IMR-90 (cell line): ENCODE measurements at regions not wholly inside any gene's neighbourhood (a gene's known extent, or its start where the extent isn't known, plus 50 kb on each side); places are given as distances from the start of the nearest gene placed in this dataset.

Experiments
- ATAC-seq: fragments of 200-7000 bp; cut with Tn5 transposase; 2 replicates; pipeline ENCODE4 v1.9.1; 2020; ENCODE audit warnings: low read depth, mild to moderate bottlenecking, moderate library complexity
- BruUV-seq: library from RNA; stranded (reverse); fragments of 400-500 nt; replicated peaks from 2 replicates; lab custom pipeline; 2021; lab: Mats Ljungman, UMichigan
- CTCF ChIA-PET: fragments of 300-600 bp; formaldehyde crosslinking; extraction: SDS; loops from one replicate; lab custom pipeline; 2021; ENCODE audit warnings: antibody characterized with exemption; lab: Yijun Ruan, JAX
- POLR2A ChIA-PET: fragments of 300-600 bp; sonication (Branson Sonifier 250); formaldehyde crosslinking; loops from one replicate; lab custom pipeline; 2022; ENCODE audit warnings: antibody characterized with exemption; ENCODE audit not compliant: unreplicated experiment; lab: Charles Lee
- DNase-seq: peaks from one replicate; pipeline ENCODE4 v3.0.0; 2013
- H2AFZ ChIP-seq: replicated peaks from 2 replicates; pipeline ENCODE3; 2013; ENCODE audit warnings: low read length, mild to moderate bottlenecking; ENCODE audit not compliant: poor library complexity
- H2AK5ac ChIP-seq: 2 replicates; pipeline ENCODE4 v1.6.1; 2013; ENCODE audit warnings: low read depth, low read length, inconsistent platforms
- H2AK9ac ChIP-seq: replicated peaks from 2 replicates; pipeline ENCODE3; 2013; ENCODE audit warnings: mild to moderate bottlenecking, low read depth, low read length, moderate library complexity; ENCODE audit not compliant: poor library complexity
- H2BK120ac ChIP-seq: 2 replicates; pipeline ENCODE4 v1.6.1; 2013; ENCODE audit warnings: low read depth, low read length, inconsistent platforms
- H2BK15ac ChIP-seq: 3 replicates; pipeline ENCODE4 v1.6.1; 2013; ENCODE audit warnings: low read depth, low read length, inconsistent platforms
- H2BK20ac ChIP-seq: 2 replicates; pipeline ENCODE4 v1.6.1; 2013; ENCODE audit warnings: low read depth, mild to moderate bottlenecking, inconsistent platforms, low read length, moderate library complexity
- H2BK5ac ChIP-seq: 2 replicates; pipeline ENCODE4 v1.6.1; 2013; ENCODE audit warnings: mild to moderate bottlenecking, low read depth, low read length, inconsistent platforms; ENCODE audit not compliant: poor library complexity, severe bottlenecking
- H3K14ac ChIP-seq: replicated peaks from 2 replicates; pipeline ENCODE4 v1.6.1; 2013; ENCODE audit warnings: low read depth, low read length, inconsistent platforms
- H3K18ac ChIP-seq: 2 replicates; pipeline ENCODE4 v1.6.1; 2013; ENCODE audit warnings: low read depth, low read length, control low read depth
- H3K23ac ChIP-seq: 2 replicates; pipeline ENCODE4 v1.6.1; 2013; ENCODE audit warnings: low read depth, low read length, inconsistent platforms
- H3K27ac ChIP-seq: 2 replicates; pipeline ENCODE4 v1.5.1; 2013; ENCODE audit warnings: mild to moderate bottlenecking, control low read depth, low read length; ENCODE audit not compliant: insufficient read depth
- H3K27me3 ChIP-seq: 2 replicates; pipeline ENCODE4 v1.6.1; 2013; ENCODE audit warnings: low read length; ENCODE audit not compliant: control insufficient read depth, insufficient read depth
- H3K36me3 ChIP-seq: 2 replicates; pipeline ENCODE4 v1.6.1; 2013; ENCODE audit warnings: low read length, mixed read lengths; ENCODE audit not compliant: control insufficient read depth, insufficient read depth
- H3K4ac ChIP-seq: 2 replicates; pipeline ENCODE4 v1.6.1; 2013; ENCODE audit warnings: low read depth, low read length, inconsistent platforms
- H3K4me1 ChIP-seq: 2 replicates; pipeline ENCODE4 v1.6.1; 2013; ENCODE audit warnings: low read length, mixed read lengths; ENCODE audit not compliant: control insufficient read depth, insufficient read depth
- H3K4me2 ChIP-seq: 2 replicates; pipeline ENCODE4 v1.6.1; 2013; ENCODE audit warnings: low read depth, mild to moderate bottlenecking, control low read depth, low read length, moderate library complexity
- H3K4me3 ChIP-seq: 2 replicates; pipeline ENCODE4 v1.5.1; 2013; ENCODE audit warnings: low read depth, mild to moderate bottlenecking, control low read depth, low read length, moderate library complexity; ENCODE audit not compliant: insufficient read depth
- H3K56ac ChIP-seq: 2 replicates; pipeline ENCODE4 v1.6.1; 2013; ENCODE audit warnings: low read length, inconsistent platforms; ENCODE audit not compliant: insufficient read depth; ENCODE audit errors: extremely low read depth
- H3K79me1 ChIP-seq, 2 experiments: 2 replicates each; pipeline ENCODE4 v1.6.1; 2013; ENCODE audit warnings: low read length in 2 of 2, inconsistent platforms in 1 of 2, low read depth in 1 of 2
- H3K9ac ChIP-seq: 2 replicates; pipeline ENCODE4 v1.6.1; 2013; ENCODE audit warnings: low read depth, low read length, control low read depth
- H3K9me1 ChIP-seq: 2 replicates; pipeline ENCODE4 v1.6.1; 2013; ENCODE audit warnings: low read length, inconsistent platforms; ENCODE audit not compliant: insufficient read depth
- H3K9me3 ChIP-seq: 2 replicates; pipeline ENCODE4 v1.6.1; 2013; ENCODE audit warnings: low read length; ENCODE audit not compliant: control insufficient read depth, insufficient read depth
- H4K20me1 ChIP-seq: 2 replicates; pipeline ENCODE4 v1.6.1; 2013; ENCODE audit warnings: low read length, inconsistent platforms; ENCODE audit not compliant: insufficient read depth
- H4K5ac ChIP-seq: 2 replicates; pipeline ENCODE4 v1.6.1; 2013; ENCODE audit warnings: mild to moderate bottlenecking, low read depth, low read length, control low read depth
- H4K8ac ChIP-seq, 2 experiments: 2 replicates each; pipeline ENCODE4 v1.6.1; 2013; ENCODE audit warnings: low read depth in 2 of 2, low read length in 2 of 2, control low read depth in 1 of 2, inconsistent platforms in 1 of 2
- H4K91ac ChIP-seq: 2 replicates; pipeline ENCODE4 v1.6.1; 2013; ENCODE audit warnings: low read depth, low read length, inconsistent platforms; ENCODE audit not compliant: insufficient read depth
- BHLHE40 ChIP-seq: fragments of 150-350 bp; IDR thresholded peaks from 2 replicates; pipeline ENCODE4 v1.6.1; 2016; ENCODE audit warnings: mild to moderate bottlenecking, low read depth, low read length
- CEBPB ChIP-seq: IDR thresholded peaks from 2 replicates; pipeline ENCODE4 v1.6.1; 2012; ENCODE audit warnings: low read depth, low read length, improper control_type of control experiment
- CHD1 ChIP-seq: IDR thresholded peaks from 2 replicates; pipeline ENCODE4 v1.6.1; 2012; ENCODE audit warnings: low read depth, low read length, improper control_type of control experiment
- CTCF ChIP-seq: conservative IDR thresholded peaks from 2 replicates; pipeline ENCODE4 v1.5.1; 2012; ENCODE audit warnings: mild to moderate bottlenecking, low read depth, low read length, improper control_type of control experiment
- FOS ChIP-seq: fragments of 150-350 bp; IDR thresholded peaks from 2 replicates; pipeline ENCODE4 v1.6.1; 2016; ENCODE audit warnings: low read depth, low read length
- MAFK ChIP-seq: IDR thresholded peaks from 2 replicates; pipeline ENCODE4 v1.6.1; 2012; ENCODE audit warnings: low read depth, low read length, improper control_type of control experiment
- MAZ ChIP-seq: IDR thresholded peaks from 2 replicates; pipeline ENCODE4 v1.6.1; 2012; ENCODE audit warnings: low read depth, mild to moderate bottlenecking, low read length, improper control_type of control experiment, moderate library complexity, borderline replicate concordance
- MXI1 ChIP-seq: IDR thresholded peaks from 2 replicates; pipeline ENCODE4 v1.6.1; 2012; ENCODE audit warnings: low read depth, mild to moderate bottlenecking, low read length, moderate library complexity, borderline replicate concordance
- NFE2L2 ChIP-seq: fragments of 150-350 bp; IDR thresholded peaks from 2 replicates; pipeline ENCODE4 v1.6.1; 2016; ENCODE audit warnings: low read depth, mild to moderate bottlenecking, low read length
- POLR2A ChIP-seq: IDR thresholded peaks from 2 replicates; pipeline ENCODE4 v1.6.1; 2012; ENCODE audit warnings: mild to moderate bottlenecking, low read depth, low read length
- RAD21 ChIP-seq: IDR thresholded peaks from 2 replicates; pipeline ENCODE4 v1.6.1; 2012; ENCODE audit warnings: low read length, improper control_type of control experiment
- RCOR1 ChIP-seq: IDR thresholded peaks from 2 replicates; pipeline ENCODE4 v1.6.1; 2012; ENCODE audit warnings: mild to moderate bottlenecking, low read length, improper control_type of control experiment; ENCODE audit not compliant: insufficient replicate concordance
- RFX5 ChIP-seq: IDR thresholded peaks from 2 replicates; pipeline ENCODE4 v1.8.0; 2012; ENCODE audit warnings: low read depth, mild to moderate bottlenecking, low read length, moderate library complexity
- SMC3 ChIP-seq: fragments of 150-350 bp; IDR thresholded peaks from 2 replicates; pipeline ENCODE4 v1.6.1; 2016; ENCODE audit warnings: low read depth, mild to moderate bottlenecking, antibody characterized with exemption, low read length, moderate library complexity
- USF2 ChIP-seq: fragments of 150-350 bp; IDR thresholded peaks from 2 replicates; pipeline ENCODE4 v1.6.1; 2017; ENCODE audit warnings: mild to moderate bottlenecking, antibody characterized with exemption, low read length, low read depth
- WGBS, 2 experiments: methylation state at CpG; one replicate each; pipeline versions ENCODE4 v1.1.5 to v1.1.7; 2013; ENCODE audit warnings: missing lambda C conversion rate in 2 of 2; ENCODE audit not compliant: insufficient read length in 1 of 2; ENCODE audit errors: extremely low coverage in 2 of 2; 5-methylcytosine and 5-hydroxymethylcytosine counted together
- dilution Hi-C: fragments of 300-500 bp; cut with HindIII; formaldehyde crosslinking; loops from one replicate; pipeline ENCODE4 v1.14.3; 2018; ENCODE audit warnings: low sequenced_read_pairs; ENCODE audit not compliant: unreplicated experiment
- in situ Hi-C: fragments of 300-500 bp; cut with MboI; formaldehyde crosslinking; loops from 3 replicates; pipeline ENCODE4 v1.14.3; 2019; ENCODE audit warnings: low sequenced_read_pairs, inconsistent platforms, mixed read lengths
- intact Hi-C: fragments of 100-400 bp; cut with micrococcal nuclease; formaldehyde crosslinking; loops from 2 replicates; pipeline ENCODE4 v1.10.0; 2022
- TF ChIP-seq, protein P1 (sequence below): fragments of 150-350 bp; IDR thresholded peaks from 2 replicates; pipeline ENCODE4 v1.6.1; 2016; ENCODE audit warnings: low read depth, mild to moderate bottlenecking, low read length, moderate library complexity, borderline replicate concordance

DNA sequence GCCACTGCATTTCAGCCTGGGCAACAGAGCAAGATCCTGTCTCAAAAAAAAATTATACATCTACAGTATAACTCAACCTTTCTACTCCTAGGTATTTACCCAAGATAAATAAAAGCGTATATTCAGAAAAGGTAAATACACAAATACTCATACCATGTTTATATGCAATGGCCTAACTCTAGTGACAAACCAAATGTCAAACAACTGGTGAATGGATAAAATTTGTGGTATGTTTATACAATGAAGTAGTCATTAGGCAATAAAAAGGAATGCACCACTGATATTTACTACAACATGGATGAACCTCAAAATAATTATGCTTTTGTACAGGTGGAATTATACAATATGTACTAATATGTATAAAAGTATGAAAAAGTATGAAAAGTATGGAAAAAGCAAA is 174.2 kb upstream of the GORAB start:
- Histone ChIP-seq H3K56ac (no peak overlapping the region), H3K14ac (no peak overlapping the region), H2BK15ac (no peak overlapping the region), H2BK20ac (no peak overlapping the region), H4K5ac (no peak overlapping the region), H2AK5ac (no peak overlapping the region), H2BK5ac (no peak overlapping the region), H3K27me3 (no peaks in the 10 kb centered on the region), H2AK9ac (no peak overlapping the region), H4K8ac (no peak overlapping the region), H3K27ac (no peak overlapping the region), H3K23ac (no peak overlapping the region), H3K4ac (no peak overlapping the region), H3K4me3 (no peak overlapping the region), H3K4me2 (no peak overlapping the region), H3K9me1 (no peaks in the 10 kb centered on the region), H4K91ac (no peak overlapping the region), H4K20me1 (no peaks in the 10 kb centered on the region), H2BK120ac (no peak overlapping the region), H3K9me3 (peaks cover 4% of the 10 kb centered on the region; the same call in 1 of the 2 replicates), H3K4me1 (no peaks in the 10 kb centered on the region), H2AFZ (no peak overlapping the region), H3K18ac (no peak overlapping the region), H3K36me3 (no peaks in the 10 kb centered on the region), H3K9ac (no peak overlapping the region), H3K79me1 (no peaks in the 10 kb centered on the region)
- POLR2A ChIA-PET = no interaction called here
- CTCF ChIA-PET = no interaction called here
- no peak for DNase-seq
- in situ Hi-C loops = no loop called here
- no CpG with 5 or more reads among the region's 1 CpG for WGBS, 2 experiments
- TF ChIP-seq CEBPB = no peak
- no peak for TF ChIP-seq MXI1
- no peak for TF ChIP-seq RCOR1
- TF ChIP-seq RFX5 = no peak
- TF ChIP-seq MAZ = no peak
- TF ChIP-seq POLR2A = no peak
- TF ChIP-seq MAFK = no peak
- TF ChIP-seq FOS = no peak
- TF ChIP-seq BHLHE40 = no peak
- TF ChIP-seq CHD1 = no peak
- TF ChIP-seq USF2 = no peak
- no peak for TF ChIP-seq SMC3
- no peak for TF ChIP-seq NFE2L2
- TF ChIP-seq, protein P1, sequence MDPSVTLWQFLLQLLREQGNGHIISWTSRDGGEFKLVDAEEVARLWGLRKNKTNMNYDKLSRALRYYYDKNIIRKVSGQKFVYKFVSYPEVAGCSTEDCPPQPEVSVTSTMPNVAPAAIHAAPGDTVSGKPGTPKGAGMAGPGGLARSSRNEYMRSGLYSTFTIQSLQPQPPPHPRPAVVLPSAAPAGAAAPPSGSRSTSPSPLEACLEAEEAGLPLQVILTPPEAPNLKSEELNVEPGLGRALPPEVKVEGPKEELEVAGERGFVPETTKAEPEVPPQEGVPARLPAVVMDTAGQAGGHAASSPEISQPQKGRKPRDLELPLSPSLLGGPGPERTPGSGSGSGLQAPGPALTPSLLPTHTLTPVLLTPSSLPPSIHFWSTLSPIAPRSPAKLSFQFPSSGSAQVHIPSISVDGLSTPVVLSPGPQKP = no peak
- TF ChIP-seq CTCF = no peak
- no peak for TF ChIP-seq RAD21
- BruUV-seq = no TSS peak
- no peak for ATAC-seq
- intact Hi-C loops = no loop called here
- dilution Hi-C loops = no loop called here
